ENCODE measurements at regions not wholly inside any gene's neighbourhood (a gene's known extent, or its start where the extent isn't known, plus 50 kb on each side); places are given as distances from the start of the nearest gene placed in this dataset.

- Histone ChIP-seq H3K27me3 (ENCODE audit: insufficient read depth, low read length, poor library complexity) (no peaks in the 10 kb centered on the region), H2AFZ (ENCODE audit: low read depth, low read length) (no peak overlapping the region), H3K79me2 (ENCODE audit: insufficient read depth, low read length) (no peaks in the 10 kb centered on the region), H3K27ac (ENCODE audit: low read length) (no peak overlapping the region), H3K9me3 (ENCODE audit: insufficient read depth, low read length, severe bottlenecking) (no peaks in the 10 kb centered on the region), H4K20me1 (ENCODE audit: insufficient read depth, low read length) (no peaks in the 10 kb centered on the region), H3K4me3 (ENCODE audit: low read depth in 1 of 2, low read length in 2 of 2) (no peak overlapping the region), H3K9ac (ENCODE audit: low read depth, low read length) (no peak overlapping the region), H3K4me1 (ENCODE audit: insufficient read depth, low read length) (no peaks in the 10 kb centered on the region), H3K4me2 (ENCODE audit: insufficient read depth, low read length) (no peak overlapping the region), H3K36me3 (ENCODE audit: insufficient read depth, low read length) (no peaks in the 10 kb centered on the region)
- TF ChIP-seq CTCF (IDR thresholded peaks at IDR 0.05; ENCODE audit: borderline replicate concordance, extremely low read depth, low read length, poor library complexity, severe bottlenecking) = no peak
- no peak for TF ChIP-seq EZH2 (IDR thresholded peaks at IDR 0.05; ENCODE audit: borderline replicate concordance, low read depth, low read length, severe bottlenecking)
- DNase-seq = no peak
- no peak for ATAC-seq (ENCODE audit: insufficient read depth, low read depth)
Measured at GRCh38 chr7:84510505-84510904, 315.9 kb upstream of the SEMA3A start.

GRCh38 chr7:84509522-84509921, 314.9 kb upstream of the SEMA3A start:
- H3K9ac ChIP-seq (ENCODE audit: low read depth, low read length) = no peak overlapping the region

DNA sequence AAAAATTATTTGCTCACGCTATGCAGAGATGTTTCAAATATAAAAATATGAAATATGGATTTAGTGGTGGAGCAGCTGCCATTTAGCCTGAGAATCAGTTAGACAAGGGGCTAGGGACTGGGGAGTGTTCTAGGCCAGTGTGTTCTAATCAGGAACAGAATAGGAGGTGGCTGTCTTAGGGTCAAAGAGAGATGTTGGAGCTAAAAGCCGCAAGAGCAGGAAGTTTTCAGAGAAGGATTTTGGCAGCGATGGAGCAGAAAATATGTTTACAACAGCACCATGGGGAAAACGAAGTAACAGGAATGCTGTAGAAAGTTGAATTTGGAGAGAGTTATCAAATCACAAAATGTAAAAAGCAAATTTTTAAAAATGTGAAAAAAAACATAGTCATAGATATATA, 314.0 kb upstream of the SEMA3A start:
- H4K20me1 ChIP-seq (ENCODE audit: insufficient read depth, low read length) = no peaks in the 10 kb centered on the region
- H3K79me2 ChIP-seq (ENCODE audit: insufficient read depth, low read length) = no peaks in the 10 kb centered on the region
- no peaks in the 10 kb centered on the region for H3K27me3 ChIP-seq (ENCODE audit: insufficient read depth, low read length, poor library complexity)
- no peak overlapping the region for H3K4me2 ChIP-seq (ENCODE audit: insufficient read depth, low read length)
- no peaks in the 10 kb centered on the region for H3K36me3 ChIP-seq (ENCODE audit: insufficient read depth, low read length)
- ATAC-seq (ENCODE audit: insufficient read depth, low read depth) (no peak), DNase-seq (no peak)
- H3K4me3 ChIP-seq (ENCODE audit: low read depth in 1 of 2, low read length in 2 of 2) = no peak overlapping the region
- H2AFZ ChIP-seq (ENCODE audit: low read depth, low read length) = no peak overlapping the region
- no peak overlapping the region for H3K9ac ChIP-seq (ENCODE audit: low read depth, low read length)
- no peak for TF ChIP-seq CTCF (IDR thresholded peaks at IDR 0.05; ENCODE audit: borderline replicate concordance, extremely low read depth, low read length, poor library complexity, severe bottlenecking)
- TF ChIP-seq EZH2 (IDR thresholded peaks at IDR 0.05; ENCODE audit: borderline replicate concordance, low read depth, low read length, severe bottlenecking) = no peak
- H3K4me1 ChIP-seq (ENCODE audit: insufficient read depth, low read length) = no peaks in the 10 kb centered on the region
- no peaks in the 10 kb centered on the region for H3K9me3 ChIP-seq (ENCODE audit: insufficient read depth, low read length, severe bottlenecking)
- no peak overlapping the region for H3K27ac ChIP-seq (ENCODE audit: low read length)

More at GRCh38 chr7:84509522-84509921, 314.9 kb upstream of the SEMA3A start:
- Histone ChIP-seq H3K4me3 (ENCODE audit: low read depth in 1 of 2, low read length in 2 of 2) (no peak overlapping the region), H4K20me1 (ENCODE audit: insufficient read depth, low read length) (no peaks in the 10 kb centered on the region), H3K79me2 (ENCODE audit: insufficient read depth, low read length) (no peaks in the 10 kb centered on the region), H3K4me2 (ENCODE audit: insufficient read depth, low read length) (no peak overlapping the region), H3K4me1 (ENCODE audit: insufficient read depth, low read length) (no peaks in the 10 kb centered on the region), H3K27ac (ENCODE audit: low read length) (no peak overlapping the region), H3K27me3 (ENCODE audit: insufficient read depth, low read length, poor library complexity) (no peaks in the 10 kb centered on the region), H3K36me3 (ENCODE audit: insufficient read depth, low read length) (no peaks in the 10 kb centered on the region), H3K9me3 (ENCODE audit: insufficient read depth, low read length, severe bottlenecking) (no peaks in the 10 kb centered on the region), H2AFZ (ENCODE audit: low read depth, low read length) (no peak overlapping the region)
- DNase-seq (no peak), ATAC-seq (ENCODE audit: insufficient read depth, low read depth) (no peak)
- TF ChIP-seq CTCF (IDR thresholded peaks at IDR 0.05; ENCODE audit: borderline replicate concordance, extremely low read depth, low read length, poor library complexity, severe bottlenecking) = no peak
- TF ChIP-seq EZH2 (IDR thresholded peaks at IDR 0.05; ENCODE audit: borderline replicate concordance, low read depth, low read length, severe bottlenecking) = no peak

GRCh38 chr7:84507529-84507928, 312.9 kb upstream of the SEMA3A start:
- no peaks in the 10 kb centered on the region for H3K27me3 ChIP-seq (ENCODE audit: insufficient read depth, low read length, poor library complexity)
- no peak overlapping the region for H3K27ac ChIP-seq (ENCODE audit: low read length)
- DNase-seq (no peak), ATAC-seq (ENCODE audit: insufficient read depth, low read depth) (no peak)
- no peak overlapping the region for H3K9ac ChIP-seq (ENCODE audit: low read depth, low read length)
- H3K9me3 ChIP-seq (ENCODE audit: insufficient read depth, low read length, severe bottlenecking) = no peaks in the 10 kb centered on the region
- H2AFZ ChIP-seq (ENCODE audit: low read depth, low read length) = no peak overlapping the region
- H3K4me2 ChIP-seq (ENCODE audit: insufficient read depth, low read length) = no peak overlapping the region
- H3K4me1 ChIP-seq (ENCODE audit: insufficient read depth, low read length) = no peaks in the 10 kb centered on the region
- H3K36me3 ChIP-seq (ENCODE audit: insufficient read depth, low read length) = no peaks in the 10 kb centered on the region
- no peak for TF ChIP-seq CTCF (IDR thresholded peaks at IDR 0.05; ENCODE audit: borderline replicate concordance, extremely low read depth, low read length, poor library complexity, severe bottlenecking)
- TF ChIP-seq EZH2 (IDR thresholded peaks at IDR 0.05; ENCODE audit: borderline replicate concordance, low read depth, low read length, severe bottlenecking) = no peak
- no peak overlapping the region for H3K4me3 ChIP-seq (ENCODE audit: low read depth in 1 of 2, low read length in 2 of 2)
- no peaks in the 10 kb centered on the region for H3K79me2 ChIP-seq (ENCODE audit: insufficient read depth, low read length)
- H4K20me1 ChIP-seq (ENCODE audit: insufficient read depth, low read length) = no peaks in the 10 kb centered on the region

Data from DND-41 (cell line).